ENCODE measurements at regions not wholly inside any gene's neighbourhood (a gene's known extent, or its start where the extent isn't known, plus 50 kb on each side); places are given as distances from the start of the nearest gene placed in this dataset.
A peak's percentile ranks its signal among the peaks of the same experiment; 100 is the strongest.

GRCh38 chr14:73800970-73801515 is 50.6 kb upstream of the PTGR2 start:
- no peak for DNase-seq (ENCODE audit: low spot score)

- no peak for DNase-seq (ENCODE audit: low spot score)
Observed at GRCh38 chr14:73797543-73798265, 53.9 kb upstream of the PTGR2 start.

DNA sequence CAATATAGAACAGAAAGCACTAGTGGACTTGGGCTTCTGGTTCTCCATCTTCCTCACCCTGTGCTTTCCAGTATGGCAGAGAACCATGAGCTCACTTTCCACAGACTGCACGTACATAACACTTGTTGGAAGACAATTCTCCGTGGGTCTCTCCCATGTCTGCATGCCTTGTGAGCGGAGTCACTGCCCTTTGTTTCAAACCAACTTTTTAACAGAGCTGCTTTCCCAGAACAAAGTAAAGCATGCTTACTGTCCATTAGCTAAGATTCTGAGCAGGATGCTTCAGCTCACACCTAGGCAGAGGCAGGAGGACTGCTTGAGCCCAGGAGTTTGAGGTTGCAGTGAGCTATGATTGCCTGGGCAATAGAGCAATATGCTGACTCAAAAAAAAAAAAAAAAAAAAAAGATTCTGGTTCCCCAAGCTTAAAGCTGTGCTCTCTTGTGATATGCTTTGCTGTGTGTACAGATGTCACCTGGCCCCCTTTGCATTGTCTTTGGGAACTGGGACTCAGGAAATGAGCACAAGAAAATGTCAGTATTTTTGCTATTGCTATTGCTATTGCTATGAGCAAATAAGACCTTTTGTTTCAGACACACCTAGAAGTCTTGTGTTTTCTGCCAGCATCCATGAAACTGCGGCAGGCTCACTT is 54.6 kb upstream of the PTGR2 start:
- DNase-seq (ENCODE audit: low spot score): no peak

- DNase-seq (ENCODE audit: low spot score): no peak
Observed at GRCh38 chr14:73796415-73796814, 55.2 kb upstream of the PTGR2 start.

DNA sequence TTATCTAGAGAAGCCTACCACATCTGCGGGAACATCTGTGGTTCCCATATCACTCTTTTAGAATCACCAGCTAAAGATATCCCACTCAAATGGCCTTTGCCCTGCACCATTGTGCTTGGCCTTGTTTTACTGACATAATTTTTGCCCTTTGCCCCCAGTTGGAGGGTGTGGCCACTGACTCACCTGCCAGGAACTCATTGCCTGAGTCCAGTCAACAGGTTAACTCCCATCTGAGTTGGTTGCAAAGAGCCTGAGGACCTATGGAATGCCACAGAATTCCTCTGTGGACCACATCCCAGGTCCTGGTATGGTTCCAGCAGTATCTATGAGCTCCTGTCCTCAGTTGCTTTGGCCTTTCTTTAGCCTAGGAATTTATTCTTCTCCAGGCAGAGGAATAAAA is 55.7 kb upstream of the PTGR2 start:
- DNase-seq (ENCODE audit: low spot score): no peak

DNA sequence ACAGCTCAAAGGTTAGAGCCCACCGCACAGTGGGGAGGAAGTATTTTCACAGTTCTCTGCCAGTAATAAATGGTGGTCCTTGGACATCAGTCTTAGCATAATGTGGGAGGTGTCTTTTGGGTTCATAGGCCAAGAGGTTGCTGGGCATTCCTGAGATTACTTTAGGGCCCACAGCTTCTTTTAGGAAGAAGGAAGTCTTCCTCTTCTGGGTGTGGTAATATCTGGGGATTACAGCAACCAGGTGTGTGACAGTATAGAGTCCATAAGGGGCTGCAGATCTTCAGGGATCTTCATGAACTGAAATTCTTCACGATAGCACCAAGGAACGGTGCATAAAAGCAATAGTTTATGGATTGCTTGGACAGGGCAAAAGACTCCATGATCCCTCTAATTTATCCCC is 56.2 kb upstream of the PTGR2 start:
- no peak for DNase-seq (ENCODE audit: low spot score)

- DNase-seq (ENCODE audit: low spot score): no peak
Observed at GRCh38 chr14:73794146-73794545, 57.5 kb upstream of the PTGR2 start.

- no peak for DNase-seq (ENCODE audit: low spot score)
Observed at GRCh38 chr14:73792481-73792880, 59.1 kb upstream of the PTGR2 start.

DNA sequence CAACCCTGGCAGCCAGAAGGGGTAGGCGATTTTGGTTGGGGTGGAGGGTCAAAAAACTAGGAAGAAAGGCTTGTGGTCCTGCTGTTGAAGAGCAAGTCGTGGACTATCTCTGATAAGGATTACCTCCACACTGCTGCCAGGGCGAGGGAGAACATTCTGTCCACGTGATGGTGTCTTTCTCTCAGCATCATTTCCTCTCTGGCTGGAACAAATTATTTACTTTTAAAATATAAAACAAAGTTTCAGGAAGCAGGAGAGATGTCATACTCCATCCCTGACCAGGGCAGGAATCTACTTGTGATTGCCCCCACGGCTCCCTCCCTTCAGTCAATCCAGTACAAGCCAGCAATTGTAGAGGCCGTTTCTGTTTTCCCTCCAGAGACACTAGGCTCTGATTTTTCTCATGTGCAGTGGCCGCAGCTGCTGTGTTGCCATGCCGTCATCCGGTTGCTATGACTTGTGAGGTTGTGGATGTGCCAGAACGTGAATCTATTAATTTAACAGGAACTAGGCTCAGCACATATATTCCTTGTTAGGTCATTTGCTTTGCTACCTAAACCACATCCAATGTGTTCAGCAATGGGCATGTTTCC is 61.5 kb upstream of the PTGR2 start:
- no peak for DNase-seq (ENCODE audit: low spot score)

DNA sequence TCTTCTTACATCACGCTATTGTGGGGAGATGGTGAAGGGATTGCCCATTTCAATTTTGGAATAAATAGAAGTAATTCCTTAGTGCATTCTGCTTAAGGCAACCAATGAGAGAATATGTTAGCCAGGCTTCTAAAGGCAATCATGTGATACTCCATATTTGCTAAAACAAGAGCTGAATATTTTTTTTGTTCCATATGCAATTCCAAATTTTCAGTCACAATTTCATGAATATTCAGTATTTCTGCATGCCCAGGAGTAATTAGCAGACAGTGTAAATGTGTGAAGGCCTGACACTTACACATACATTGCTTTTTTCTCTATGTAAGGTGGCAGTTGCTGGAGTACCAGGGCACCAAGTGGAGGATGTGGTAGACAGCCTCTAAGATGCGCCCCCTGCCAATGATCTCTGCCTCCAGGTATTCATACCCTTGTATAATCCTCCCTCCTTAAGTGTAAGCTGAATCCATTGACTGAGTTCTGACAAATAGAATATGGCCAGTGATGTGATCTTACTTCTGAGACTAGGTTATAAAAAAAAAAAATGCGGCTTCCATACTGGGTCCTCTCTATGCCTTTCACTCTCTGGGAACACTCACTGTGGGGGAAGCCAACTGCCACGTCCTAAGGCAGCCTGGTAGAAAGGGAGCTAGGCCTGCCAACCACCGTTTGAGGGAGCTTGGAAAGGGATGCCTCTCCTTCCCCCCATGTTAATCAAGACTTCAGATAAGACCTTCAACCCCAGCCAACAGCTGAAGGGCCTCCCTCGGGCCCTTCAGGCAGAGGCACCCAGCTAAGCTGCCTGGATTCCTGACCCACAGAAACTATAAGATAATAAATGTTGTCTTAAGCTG is 62.7 kb upstream of the PTGR2 start:
- DNase-seq (ENCODE audit: low spot score): no peak

- no peak for DNase-seq (ENCODE audit: low spot score)
Observed at GRCh38 chr14:73788317-73788598, 63.4 kb upstream of the PTGR2 start.

GRCh38 chr14:73787486-73788316 is 63.9 kb upstream of the PTGR2 start:
- DNase-seq (ENCODE audit: low spot score): no peak

DNA sequence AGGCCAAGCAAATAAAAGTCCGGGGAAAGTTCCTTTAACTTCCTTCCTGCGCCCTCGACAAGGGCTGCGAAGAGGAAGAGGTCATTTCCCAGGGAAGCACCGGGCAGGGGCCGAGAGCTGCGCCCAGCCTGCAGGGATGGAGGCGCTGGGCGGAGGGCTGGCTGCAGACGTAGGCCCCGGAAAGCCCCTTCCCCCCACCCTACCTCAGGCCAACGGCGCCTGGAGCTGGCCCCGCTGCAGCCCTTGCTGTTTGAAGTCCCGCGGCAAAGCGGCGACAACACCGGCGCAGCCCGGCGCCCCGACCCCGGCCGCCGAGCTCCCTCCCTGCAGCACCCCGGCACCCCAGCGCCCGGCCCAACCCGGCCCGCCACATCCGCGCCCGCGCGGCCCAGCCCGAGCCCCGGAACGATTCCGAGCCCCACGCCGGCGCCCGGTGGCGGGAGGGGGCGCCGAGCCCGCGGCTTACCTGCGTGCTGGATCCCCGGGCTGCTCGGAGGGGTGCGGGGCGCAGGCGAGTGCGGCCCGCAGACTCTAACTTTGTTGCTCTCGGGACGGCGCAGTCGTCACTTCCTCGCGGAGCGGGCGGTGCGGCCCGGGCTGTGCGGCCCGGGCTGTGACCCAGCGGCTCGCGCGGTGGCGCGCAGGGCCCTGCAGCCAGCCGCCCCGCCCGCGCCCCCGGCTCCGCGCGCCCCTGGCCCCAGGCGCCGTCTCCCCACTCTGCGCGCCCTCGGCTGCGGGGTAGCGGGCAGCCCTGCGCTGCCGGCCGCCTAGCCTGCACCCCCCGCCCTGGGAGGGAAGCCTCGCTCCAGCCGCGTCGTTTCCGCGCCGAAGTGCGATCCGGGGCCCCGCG is 64.8 kb upstream of the PTGR2 start:
- DNase-seq (ENCODE audit: low spot score): no peak

DNA sequence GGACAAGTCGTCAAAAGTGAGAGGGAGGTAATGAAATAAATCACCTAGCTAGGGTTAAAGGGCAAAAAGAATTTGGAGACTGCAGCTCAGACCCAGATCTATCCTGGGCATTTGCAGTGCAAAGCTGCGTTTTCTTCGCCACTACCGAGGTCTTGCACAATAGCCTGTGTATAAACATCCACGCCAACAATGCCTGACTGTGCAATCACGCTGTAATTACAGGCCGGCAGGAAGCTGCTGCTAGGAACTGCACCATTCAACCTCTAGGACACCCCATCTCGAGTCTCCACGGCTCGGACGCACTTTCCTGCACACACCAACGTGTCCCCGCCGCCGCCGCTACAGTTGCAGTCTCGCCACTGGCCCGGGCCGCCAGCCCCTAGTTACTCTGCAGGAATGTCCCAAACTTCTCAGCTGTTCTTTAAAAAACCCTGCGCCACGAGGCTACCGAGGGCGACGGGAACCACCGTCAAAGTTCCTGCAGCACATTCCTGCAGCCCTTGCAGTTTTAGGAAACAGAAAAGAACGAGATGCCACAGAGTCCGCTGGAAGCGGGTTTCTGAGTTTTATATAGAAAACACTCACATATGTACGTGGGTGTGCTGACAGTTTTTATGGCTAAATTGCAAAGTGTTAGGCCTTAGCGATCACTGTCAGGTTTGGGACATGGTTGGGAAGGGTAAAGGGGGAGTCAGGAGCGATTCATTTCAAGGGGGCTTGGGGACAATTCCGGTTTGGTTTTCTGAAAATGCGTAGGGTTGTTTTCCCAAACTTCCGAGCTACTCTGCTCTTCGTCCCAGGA is 65.6 kb upstream of the PTGR2 start:
- peak; percentile 69 for DNase-seq (ENCODE audit: low spot score)

GRCh38 chr14:73785336-73785833 is 66.2 kb upstream of the PTGR2 start:
- DNase-seq (ENCODE audit: low spot score): no peak

GRCh38 chr14:73784988-73785313 is 66.7 kb upstream of the PTGR2 start:
- DNase-seq (ENCODE audit: low spot score): no peak

- no peak for DNase-seq (ENCODE audit: low spot score)
Observed at GRCh38 chr14:73784181-73784987, 67.2 kb upstream of the PTGR2 start.

DNA sequence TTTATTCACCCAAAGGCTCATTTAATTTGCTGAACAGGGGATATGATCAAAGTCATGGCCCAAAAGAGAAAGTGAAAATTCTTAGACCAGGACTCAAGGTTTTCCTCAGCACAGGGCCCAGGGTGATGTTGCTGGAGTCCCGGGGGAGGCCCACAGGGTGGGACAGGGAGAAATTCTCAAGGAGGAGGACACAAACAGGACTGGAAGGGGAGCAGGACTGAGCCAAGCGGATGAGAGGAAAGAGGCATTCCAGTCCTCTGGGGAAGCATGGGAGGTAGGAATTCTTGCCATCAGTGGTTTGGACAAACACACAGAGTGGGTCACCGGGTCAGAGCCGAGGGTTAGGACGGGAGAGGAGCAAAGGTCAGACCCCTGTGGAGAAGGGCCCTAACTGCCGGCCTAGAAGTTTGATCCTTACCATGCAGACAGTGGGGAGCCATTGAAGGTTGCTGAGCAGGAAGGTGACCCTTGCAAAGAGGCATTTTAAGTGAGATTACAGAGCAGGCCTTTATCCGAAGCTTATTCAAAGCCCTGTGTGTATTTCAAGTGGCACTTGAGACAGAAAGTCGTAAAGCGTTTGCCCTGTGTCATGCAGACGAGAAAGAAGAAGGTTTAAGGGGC is 68.4 kb upstream of the PTGR2 start:
- DNase-seq (ENCODE audit: low spot score): peak; percentile 48

Data from HuH-7.5 (cell line).